HG03064 (cell line): ENCODE measurements at regions not wholly inside any gene's neighbourhood (a gene's known extent, or its start where the extent isn't known, plus 50 kb on each side); places are given as distances from the start of the nearest gene placed in this dataset.

Source experiments
- ATAC-seq: cut with Tn5 transposase; IDR thresholded peaks from one replicate; pipeline ENCODE4 v1.9.1; 2021; ENCODE audit warnings: low read depth; ENCODE audit not compliant: unreplicated experiment

DNA sequence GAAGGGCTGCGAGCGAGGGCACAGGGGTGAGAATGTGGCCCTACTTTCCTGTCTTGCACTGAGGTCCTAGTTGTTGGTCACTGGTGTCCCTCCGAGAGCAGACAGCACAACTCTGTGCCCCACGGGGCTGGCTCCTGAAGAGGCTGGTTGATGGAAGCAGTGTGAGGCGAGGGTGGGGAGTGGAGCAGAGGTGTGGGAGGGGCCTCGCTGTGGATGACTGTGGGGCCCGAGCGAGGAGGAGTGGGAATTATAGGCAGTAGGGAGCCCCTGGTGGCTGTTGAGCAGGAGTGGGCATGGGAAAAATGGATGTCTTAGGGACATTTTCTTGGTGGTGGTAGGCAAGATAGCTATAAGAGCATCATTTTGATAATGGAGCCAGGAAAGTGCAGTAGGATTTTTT lies 660.5 kb upstream of the HS6ST1 start:
- no peak for ATAC-seq

DNA sequence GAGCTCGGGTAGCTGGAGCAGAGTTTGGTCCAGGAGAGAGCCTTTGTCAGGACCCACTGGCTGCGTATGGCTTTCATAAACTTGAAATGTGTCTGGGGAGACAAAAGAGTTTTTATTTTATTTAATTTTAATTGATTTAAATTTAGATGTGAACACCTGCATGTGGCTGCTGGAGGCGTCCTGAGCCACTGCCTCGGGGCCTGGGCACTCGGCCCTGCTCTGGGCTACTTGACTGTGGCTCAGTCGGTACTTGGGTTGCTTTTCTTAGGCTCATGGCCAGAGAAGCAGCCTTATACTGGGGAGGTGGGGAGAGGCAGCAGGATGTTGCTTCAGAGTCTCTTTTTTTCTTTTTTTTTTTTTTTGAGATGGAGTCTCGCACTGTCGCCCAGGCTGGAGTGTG lies 661.8 kb upstream of the HS6ST1 start:
- no peak for ATAC-seq

DNA sequence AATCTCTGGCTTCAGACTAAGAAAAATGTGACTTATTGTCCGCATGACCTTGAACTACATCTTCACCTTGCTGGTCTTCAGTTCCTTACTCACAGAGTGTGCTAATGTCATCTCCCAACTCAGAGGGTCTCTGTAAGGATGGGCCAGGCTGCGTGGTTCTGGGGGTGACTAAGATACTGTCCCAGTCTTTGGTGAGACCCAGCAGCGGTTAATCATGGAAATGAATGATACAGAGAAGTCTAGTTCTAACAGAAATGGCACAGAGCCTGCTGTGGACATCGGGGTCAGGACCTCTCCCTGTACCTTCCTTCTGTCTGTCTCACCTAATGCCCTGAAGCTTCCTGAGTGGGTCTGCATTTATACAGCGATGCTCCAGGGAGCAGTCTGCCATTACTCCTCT lies 662.7 kb upstream of the HS6ST1 start:
- ATAC-seq: no peak

DNA sequence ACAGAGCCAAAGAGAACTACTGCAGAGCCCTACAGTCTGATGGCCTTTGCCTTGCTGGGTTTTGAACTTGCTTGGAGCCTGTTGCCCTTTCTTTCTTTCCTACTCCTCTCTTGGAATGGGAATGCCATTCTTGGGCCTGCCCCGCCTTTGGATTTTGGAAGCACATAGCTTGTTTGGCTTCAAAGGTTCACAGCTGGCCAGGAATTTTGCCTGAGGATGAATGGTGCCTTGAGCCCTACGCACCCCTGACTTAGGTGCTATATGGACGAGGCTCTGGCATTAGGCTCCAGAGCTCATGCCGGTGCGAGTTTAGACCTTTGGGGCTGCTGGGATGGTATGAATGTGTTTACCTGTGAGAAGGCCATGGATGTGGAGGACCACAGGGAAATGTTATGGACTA lies 663.3 kb upstream of the HS6ST1 start:
- ATAC-seq: no peak

DNA sequence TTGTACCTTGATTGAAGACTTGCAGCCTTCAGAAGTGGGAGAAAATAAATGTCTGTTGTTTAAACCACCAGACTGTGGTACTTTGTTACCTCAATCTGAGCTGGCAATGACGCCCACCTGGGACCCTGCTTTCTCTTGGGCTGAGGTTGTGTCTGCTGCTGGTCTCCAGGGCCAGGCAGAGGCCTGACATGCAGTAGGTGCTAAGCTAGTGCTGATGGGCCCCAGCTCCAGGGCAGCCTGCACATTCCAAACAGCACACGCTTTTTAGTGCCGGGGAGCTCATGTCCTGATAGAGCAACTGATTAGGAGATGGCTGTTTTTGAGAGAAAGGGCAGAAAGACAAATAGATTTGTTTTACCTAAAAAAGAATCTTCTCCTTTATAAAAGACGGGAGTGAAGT lies 664.0 kb upstream of the HS6ST1 start:
- no peak for ATAC-seq

DNA sequence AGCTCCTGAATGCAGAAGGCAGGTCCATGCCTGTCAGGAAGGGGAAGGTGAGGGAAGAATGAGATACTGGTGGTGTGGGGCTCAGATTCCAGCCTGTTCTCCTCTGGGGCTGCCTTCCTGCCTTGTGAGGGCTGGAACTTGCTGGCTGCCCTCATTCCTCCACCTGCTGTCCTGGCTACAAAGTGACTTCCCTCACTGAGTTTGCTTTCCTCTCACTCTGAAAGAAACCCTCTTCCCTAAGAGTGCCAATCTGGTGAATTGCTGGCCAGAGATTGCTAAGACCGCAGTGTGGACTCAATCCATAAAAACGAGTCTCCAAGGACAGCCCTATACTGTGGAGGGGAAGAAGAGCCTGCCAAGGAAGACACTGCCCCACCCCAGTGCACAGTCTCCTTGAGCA lies 664.4 kb upstream of the HS6ST1 start:
- ATAC-seq: no peak

DNA sequence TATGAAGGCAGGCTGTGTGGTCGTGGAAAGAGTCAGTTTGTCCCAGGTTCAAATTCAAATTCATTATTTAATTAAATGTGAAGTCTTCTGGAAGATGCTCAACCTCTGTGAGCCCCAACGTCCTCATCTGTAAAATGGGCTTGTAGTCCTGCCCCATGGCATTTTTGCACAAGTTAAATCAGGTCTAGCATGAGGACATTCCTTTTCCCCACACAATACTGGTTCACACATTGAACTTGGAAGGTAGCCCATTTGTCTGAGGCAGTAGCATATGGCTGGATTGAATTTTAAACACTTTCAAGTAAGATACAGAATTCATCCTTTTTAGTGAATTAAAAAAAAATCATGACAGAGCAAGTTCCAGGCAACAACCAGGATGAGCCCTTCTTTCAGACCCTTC lies 665.4 kb upstream of the HS6ST1 start:
- no peak for ATAC-seq

DNA sequence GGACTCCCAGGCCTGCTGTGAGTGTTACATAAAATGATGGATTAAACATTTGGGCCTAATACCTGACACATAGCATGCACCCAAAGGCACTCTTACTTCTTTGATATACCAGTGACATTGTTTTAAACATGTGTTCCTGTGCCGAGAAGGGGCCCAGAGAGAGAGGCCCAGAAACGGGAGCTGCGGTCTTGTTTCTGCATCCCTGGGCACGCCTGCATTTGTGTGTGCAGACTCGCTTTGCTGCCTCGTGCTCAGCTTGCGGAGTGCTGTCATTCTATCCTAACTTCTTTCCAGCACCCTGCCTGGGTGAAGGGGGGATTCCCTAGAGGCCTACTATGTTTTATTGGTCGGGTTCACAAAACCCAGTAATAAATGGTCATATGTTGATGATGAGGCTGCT lies 666.2 kb upstream of the HS6ST1 start:
- ATAC-seq: no peak

DNA sequence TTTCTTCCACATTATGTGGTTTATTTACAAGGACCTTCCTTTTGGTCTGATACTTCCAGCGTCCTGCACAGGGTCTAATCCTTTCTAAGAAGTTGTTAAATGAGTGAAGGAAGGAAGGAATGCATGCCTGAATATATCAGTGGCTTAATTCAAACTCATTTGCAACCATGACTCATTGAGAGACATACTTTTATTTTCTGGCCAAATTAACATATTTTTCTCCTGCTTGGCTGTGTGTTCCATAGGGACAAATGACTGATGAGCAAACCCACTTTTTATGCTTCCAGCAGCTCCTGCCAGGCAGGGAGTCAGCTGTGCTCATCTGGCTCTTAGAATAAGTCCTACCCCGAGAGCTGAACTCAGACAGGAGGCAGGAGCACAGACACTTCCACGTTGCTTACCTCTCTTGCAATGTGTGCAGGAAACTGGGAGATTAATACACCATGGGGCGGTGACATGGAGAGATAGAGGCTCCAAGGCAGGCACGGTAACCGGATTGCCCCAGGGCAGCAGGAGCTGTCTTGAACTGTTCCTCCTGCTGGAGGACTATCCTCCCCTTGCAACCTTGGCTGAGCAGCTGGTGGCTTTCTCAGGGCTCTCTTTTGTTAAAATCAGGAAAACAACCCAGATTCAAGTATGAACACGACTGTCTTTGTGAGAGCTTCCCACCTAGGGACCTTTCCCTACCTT lies 667.5 kb upstream of the HS6ST1 start:
- ATAC-seq: no peak

DNA sequence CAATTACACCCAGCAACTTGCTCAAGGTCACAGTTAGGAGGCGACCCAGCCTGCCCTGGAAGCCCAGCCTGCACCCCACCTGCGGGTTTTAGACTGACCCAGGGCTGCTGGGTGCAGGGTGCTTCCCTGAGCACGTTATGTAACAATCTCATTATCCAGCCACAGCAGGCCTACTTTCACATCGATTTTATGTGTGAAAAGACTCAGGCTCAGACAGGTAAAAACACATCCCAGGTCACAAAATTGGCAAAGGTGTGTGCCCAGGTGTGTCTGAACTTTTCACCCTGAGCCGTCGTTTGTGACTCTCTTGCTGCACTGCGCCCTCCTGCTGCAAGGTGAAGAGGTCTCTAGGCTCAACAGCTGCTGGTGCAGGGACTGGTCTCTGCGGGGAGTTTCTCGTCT lies 668.2 kb upstream of the HS6ST1 start:
- ATAC-seq: no peak

DNA sequence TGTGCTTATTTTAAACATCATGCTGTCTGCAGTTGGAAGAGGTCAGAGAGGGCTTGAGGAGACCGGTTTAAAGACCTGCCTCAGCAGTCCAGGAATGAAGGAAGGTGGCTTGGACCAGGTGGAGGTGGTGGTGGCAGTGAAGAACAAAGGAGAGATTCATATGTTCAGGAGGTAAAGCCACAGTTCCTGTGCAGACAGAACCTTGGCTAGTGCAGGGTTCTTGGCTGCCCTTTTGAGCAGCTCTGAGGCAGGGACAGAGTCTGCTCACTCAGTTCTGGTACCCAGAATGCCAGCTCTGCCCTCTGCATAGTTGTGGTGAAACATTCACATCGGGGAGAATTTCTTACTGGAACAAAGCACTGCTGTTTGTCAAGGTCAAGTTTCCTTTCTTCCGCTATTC lies 669.7 kb upstream of the HS6ST1 start:
- ATAC-seq: no peak

DNA sequence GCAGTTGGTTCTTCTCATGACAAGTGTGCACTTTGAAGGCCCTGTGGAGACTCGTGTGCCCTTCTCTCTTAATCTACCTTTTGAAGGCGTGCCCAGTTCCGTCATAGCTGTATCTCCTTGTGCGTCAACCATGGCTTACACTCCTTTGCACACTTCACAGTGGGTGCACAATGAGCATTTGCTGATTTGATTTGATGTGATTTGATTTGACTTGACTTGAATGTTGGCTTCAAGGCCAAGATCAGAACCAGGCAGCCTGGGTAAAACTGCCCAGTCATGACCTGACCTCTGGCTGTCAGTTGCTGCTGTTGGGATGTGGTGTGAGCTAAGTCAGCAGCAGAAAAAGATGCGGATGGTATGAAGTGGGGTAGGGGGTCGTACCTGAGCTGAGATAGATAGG lies 670.3 kb upstream of the HS6ST1 start:
- ATAC-seq: no peak

DNA sequence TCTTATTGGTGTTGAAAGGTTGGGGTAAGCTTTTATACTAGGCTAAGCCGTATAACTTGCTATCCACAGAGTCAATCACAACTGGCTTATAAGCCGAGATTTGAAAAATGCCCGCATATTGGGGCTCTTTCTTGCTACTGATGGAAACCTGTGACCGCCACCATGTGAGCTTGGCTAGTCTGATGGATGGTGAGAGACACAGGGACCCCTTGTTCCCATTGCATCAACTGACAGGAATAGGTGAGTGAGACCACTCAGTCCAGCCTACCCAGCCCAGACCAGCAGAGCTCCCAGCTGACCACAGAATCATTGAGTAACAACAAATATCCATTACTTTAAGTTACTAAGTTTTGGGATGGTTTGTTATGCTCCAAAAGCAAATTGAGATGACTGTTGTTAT lies 676.4 kb upstream of the HS6ST1 start:
- no peak for ATAC-seq

DNA sequence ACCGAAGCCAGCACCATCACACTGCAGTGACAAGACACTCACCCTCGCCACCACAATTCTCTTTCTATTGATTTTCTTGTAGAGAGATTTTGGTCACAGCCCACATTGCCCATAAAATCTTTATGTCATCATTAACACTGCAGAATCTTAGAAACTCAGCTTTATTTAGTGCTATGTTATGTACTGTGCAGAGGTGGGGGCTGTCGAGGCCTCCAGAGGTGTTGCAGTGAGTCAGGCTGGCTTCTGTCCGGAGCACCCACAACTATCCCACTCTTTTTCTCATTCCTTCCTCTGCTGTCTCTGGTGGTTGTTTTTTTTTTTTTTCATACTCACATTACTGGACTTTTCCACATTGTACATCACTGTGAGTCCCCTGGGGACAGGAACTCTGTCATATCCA lies 677.4 kb upstream of the HS6ST1 start:
- no peak for ATAC-seq

DNA sequence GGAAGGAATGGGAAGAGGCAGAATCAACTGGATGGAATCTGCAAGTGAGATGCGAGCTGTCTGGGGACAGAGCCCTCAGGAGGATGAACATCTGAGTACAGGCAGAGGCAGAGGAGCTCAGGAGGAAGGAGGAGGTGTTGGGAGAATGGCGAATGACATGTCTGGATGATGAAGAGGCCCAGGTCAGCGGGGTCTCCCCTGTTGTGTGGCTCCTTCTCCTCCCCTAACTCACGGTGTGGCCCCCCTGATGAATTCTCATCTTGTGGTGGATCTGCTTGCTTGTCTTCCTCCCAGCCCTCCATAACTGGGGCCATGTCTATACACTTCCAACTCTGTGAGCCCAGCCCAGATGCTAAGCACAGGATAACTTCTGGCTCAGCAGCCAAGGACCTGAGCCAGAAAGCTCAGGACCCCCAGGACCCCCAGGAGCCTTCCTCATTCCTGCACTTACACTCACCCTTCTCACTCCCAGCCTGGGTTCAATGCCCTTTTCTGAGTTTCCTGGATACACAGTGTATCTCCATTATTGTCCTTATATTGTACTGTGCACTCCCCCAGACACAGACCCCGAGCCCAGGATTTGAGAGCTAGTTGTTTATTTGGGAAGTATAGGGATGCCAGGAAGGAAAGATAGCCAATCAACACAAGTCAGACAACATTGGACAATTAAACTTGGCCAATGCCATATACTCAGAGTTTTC lies 678.6 kb upstream of the HS6ST1 start:
- ATAC-seq: no peak

DNA sequence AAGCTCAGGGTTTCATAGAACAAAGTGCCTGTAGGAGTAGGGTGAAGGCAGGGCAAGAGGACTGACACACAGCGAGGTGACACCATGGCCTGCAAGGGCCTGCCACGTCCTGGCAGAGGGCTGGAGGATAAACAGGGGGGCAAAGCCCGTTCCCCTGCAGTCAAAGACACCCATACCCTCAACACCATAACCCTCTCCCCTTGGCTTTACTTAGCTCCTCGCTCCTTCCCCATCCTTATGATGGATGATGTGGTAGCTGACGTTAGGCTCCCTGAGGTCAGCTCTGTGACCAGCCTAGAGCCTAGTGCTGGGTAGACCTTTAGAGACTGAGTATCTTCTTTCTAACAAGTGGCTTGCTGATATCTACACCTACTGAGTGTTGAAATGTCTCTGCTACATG lies 683.3 kb upstream of the HS6ST1 start:
- no peak for ATAC-seq

DNA sequence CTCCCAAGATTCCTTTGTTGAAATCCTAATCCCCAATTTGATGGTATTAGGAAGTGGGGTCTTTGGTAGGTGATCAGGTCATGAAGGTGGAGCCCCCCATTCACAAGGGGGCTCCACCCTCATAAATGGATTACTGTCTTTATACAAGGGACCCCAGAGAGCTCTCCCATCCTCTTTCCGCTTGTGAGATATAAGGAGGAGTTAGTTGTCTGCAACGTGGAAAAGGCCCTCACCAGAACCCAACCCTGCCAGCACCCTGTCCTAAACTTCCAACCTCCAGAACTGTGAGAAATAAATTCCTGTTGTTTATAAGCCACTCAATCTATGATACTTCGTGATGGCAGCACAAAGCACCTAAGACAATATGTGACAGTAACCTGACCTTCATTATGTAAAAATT lies 684.1 kb upstream of the HS6ST1 start:
- ATAC-seq: no peak

DNA sequence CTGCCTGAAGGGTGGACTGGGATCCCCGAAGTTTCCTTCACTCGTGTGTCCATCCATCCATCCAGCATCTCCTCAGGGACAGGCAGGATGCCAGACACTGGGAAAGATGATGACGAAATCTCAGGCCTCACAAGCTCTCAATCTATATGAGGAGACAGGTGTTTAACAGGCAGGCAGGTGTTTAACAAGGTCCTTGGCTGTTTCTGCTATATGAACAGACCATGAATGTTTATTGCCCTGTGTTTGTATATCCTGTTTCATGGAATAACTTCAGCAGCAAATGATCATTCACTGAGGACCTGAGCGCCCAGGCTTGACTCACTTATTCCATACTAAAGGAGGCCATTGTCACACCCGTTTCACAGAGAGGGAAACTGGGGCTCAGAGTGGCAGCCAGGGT lies 685.8 kb upstream of the HS6ST1 start:
- no peak for ATAC-seq

DNA sequence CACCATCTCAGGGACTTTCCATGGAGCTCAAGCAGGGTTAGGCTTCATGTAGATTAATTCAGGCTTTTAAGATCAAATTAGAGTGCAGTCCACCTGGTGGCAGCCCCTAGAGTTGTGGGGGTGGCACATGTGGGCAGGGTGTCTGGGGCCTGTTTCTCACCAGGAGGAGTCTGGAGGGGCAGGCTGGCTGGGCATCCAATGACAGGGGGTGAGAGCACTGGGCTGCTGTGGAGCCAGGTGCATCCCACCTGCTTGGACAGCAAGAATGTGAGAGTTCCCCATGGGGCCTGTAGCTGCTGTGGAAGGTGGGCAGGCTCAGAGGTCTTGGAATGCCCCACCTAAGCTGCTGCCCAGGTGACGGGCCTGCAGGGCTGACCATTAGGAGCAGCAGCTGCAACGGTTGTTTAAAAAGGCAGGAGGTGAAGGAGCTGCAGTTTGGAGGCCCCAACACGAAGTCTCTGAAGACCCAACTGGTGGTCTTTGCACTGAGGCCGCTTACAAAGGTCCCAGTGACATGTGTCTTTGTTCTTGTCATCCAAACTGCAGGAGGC lies 686.3 kb upstream of the HS6ST1 start:
- no peak for ATAC-seq

DNA sequence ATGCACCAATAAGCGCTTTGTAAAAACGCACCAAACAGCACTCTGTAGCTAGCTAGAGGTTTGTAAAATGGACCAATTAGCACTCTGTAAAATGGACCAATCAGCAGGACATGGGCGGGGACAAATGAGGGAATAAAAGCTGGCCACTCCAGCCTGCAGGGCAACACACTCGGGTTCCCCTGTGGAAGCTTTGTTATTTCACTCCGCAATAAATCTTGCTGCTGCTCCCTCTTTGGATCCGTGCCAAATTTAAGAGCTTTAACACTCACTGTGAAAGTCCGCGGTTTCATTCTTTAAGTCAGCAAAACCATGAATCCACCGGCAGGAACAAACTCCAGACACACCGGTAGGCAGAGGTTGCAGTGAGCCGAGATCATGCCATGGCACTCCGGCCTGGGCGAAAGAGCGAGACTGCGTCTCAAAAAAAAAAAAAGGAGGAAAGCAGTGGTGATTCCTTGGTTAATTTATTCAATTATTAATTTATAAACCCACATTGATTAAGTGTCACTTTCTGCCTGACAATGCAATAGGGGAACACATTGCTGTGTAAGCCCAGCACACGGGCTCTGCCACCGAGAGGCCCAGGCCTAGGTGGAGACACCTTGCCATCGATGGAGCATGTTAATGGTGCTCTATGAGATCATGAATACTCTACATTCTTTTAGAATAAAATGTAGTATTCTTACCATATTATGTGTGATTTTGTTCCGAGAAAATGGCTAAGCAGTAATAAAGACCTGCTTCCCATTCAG lies 687.6 kb upstream of the HS6ST1 start:
- no peak for ATAC-seq

DNA sequence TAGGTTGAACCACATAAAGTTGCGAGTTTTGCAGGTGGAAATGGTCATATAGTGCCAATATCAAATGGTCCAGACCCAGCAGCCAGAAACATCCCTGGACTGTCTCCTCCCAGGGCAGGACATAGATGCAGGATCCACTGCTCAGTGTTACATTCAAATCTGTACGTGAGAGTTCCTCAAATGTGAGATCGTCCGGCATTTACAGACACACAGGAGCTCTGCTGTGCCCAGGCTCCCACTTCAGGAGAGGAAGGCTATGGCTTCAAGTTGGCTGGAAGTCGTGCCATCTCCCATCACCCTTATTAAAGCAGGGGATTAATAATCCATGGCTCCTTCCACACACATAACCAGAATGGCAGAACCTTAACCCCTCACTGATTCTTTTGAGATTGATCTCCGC lies 688.2 kb upstream of the HS6ST1 start:
- ATAC-seq: no peak
